ENCODE measurements at regions not wholly inside any gene's neighbourhood (a gene's known extent, or its start where the extent isn't known, plus 50 kb on each side); places are given as distances from the start of the nearest gene placed in this dataset.

DNA sequence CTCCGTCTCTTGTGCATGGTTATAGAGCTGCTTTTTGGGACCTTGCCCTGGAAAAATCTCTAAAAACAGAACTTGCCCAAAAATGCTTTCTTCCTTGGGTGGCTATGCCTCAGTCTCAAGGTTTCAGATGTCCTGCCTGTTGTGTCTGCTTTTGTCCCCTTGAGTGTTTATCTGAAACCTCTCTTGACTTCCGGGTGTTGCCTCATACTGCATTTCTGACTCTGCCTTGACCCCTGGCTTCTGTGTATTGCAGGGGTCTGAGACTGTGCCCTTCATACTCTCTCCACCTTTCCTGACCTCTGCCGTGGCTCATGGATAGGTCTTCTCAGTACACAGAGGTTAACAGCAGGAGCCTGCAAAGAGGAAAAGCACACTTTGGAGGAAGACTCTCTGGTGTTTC, 124.8 kb upstream of the NTF3 start:
- H3K4me1 Mint-ChIP-seq, result no peaks in the 10 kb centered on the region
- Histone ChIP-seq H3K79me2 (ENCODE audit: insufficient read depth, low read length) (no peaks in the 10 kb centered on the region), H3K36me3 (replicated peaks in 1 of 2; ENCODE audit: control insufficient read depth in 1 of 2, insufficient read depth in 2 of 2, low read length in 2 of 2) (no peaks in the 10 kb centered on the region), H3K27ac (ENCODE audit: low read depth in 1 of 2, low read length in 2 of 2) (no peak overlapping the region), H3K27me3 (ENCODE audit: control insufficient read depth in 2 of 2, insufficient read depth in 2 of 2, low read length in 2 of 2) (no peaks in the 10 kb centered on the region), H4K20me1 (ENCODE audit: insufficient read depth, low read length) (no peaks in the 10 kb centered on the region), H3K9ac (ENCODE audit: insufficient read depth, low read length, poor library complexity, severe bottlenecking) (no peak overlapping the region), H3K4me2 (replicated peaks; ENCODE audit: extremely low read depth, low read length, poor library complexity, severe bottlenecking) (no peak overlapping the region), H3K4me1 (ENCODE audit: control insufficient read depth in 1 of 2, insufficient read depth in 2 of 2, low read length in 2 of 2) (no peaks in the 10 kb centered on the region), H2AFZ (ENCODE audit: insufficient read depth, low read depth, low read length, poor library complexity, severe bottlenecking) (no peak overlapping the region), H3K4me3 (replicated peaks in 1 of 3; ENCODE audit: low read depth in 2 of 3, low read length in 3 of 3) (no peak overlapping the region), H3K9me3 (replicated peaks in 1 of 2; ENCODE audit: control insufficient read depth in 1 of 2, insufficient read depth in 1 of 2, low read length in 2 of 2) (no peaks in the 10 kb centered on the region)
- H3K27ac Mint-ChIP-seq, result no peak overlapping the region
- no peaks in the 10 kb centered on the region for H3K36me3 Mint-ChIP-seq
- TF ChIP-seq, protein P1, sequence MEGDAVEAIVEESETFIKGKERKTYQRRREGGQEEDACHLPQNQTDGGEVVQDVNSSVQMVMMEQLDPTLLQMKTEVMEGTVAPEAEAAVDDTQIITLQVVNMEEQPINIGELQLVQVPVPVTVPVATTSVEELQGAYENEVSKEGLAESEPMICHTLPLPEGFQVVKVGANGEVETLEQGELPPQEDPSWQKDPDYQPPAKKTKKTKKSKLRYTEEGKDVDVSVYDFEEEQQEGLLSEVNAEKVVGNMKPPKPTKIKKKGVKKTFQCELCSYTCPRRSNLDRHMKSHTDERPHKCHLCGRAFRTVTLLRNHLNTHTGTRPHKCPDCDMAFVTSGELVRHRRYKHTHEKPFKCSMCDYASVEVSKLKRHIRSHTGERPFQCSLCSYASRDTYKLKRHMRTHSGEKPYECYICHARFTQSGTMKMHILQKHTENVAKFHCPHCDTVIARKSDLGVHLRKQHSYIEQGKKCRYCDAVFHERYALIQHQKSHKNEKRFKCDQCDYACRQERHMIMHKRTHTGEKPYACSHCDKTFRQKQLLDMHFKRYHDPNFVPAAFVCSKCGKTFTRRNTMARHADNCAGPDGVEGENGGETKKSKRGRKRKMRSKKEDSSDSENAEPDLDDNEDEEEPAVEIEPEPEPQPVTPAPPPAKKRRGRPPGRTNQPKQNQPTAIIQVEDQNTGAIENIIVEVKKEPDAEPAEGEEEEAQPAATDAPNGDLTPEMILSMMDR (IDR thresholded peaks at IDR 0.05), result no peak
- intact Hi-C loops (cut with micrococcal nuclease), result no loop called here
- no CpG with 5 or more reads among the region's 3 CpGs for WGBS (ENCODE audit: insufficient coverage)
- H3K9me3 Mint-ChIP-seq, result peaks cover 0 to 13% (median 2%) of the 10 kb centered on the region in 7 donors
- no peak overlapping the region for H3K4me3 Mint-ChIP-seq
- DNase-seq, result no peak
- peaks cover 0 to 5% (median 0%) of the 10 kb centered on the region in 3 donors for H3K27me3 Mint-ChIP-seq (ENCODE audit: low read depth in 3 of 3)

- no peak overlapping the region for H3K4me3 Mint-ChIP-seq
Measured at GRCh38 chr12:5308216-5308615, 123.7 kb upstream of the NTF3 start.

More at GRCh38 chr12:5308216-5308615, 123.7 kb upstream of the NTF3 start:
- Histone ChIP-seq H2AFZ (ENCODE audit: insufficient read depth, low read depth, low read length, poor library complexity, severe bottlenecking) (no peak overlapping the region), H3K4me1 (ENCODE audit: control insufficient read depth in 1 of 2, insufficient read depth in 2 of 2, low read length in 2 of 2) (no peaks in the 10 kb centered on the region), H4K20me1 (ENCODE audit: insufficient read depth, low read length) (no peaks in the 10 kb centered on the region), H3K27ac (ENCODE audit: low read depth in 1 of 2, low read length in 2 of 2) (no peak overlapping the region), H3K36me3 (replicated peaks in 1 of 2; ENCODE audit: control insufficient read depth in 1 of 2, insufficient read depth in 2 of 2, low read length in 2 of 2) (no peaks in the 10 kb centered on the region), H3K4me2 (replicated peaks; ENCODE audit: extremely low read depth, low read length, poor library complexity, severe bottlenecking) (no peak overlapping the region), H3K4me3 (replicated peaks in 1 of 3; ENCODE audit: low read depth in 2 of 3, low read length in 3 of 3) (no peak overlapping the region), H3K27me3 (ENCODE audit: control insufficient read depth in 2 of 2, insufficient read depth in 2 of 2, low read length in 2 of 2) (no peaks in the 10 kb centered on the region), H3K9ac (ENCODE audit: insufficient read depth, low read length, poor library complexity, severe bottlenecking) (no peak overlapping the region), H3K9me3 (replicated peaks in 1 of 2; ENCODE audit: control insufficient read depth in 1 of 2, insufficient read depth in 1 of 2, low read length in 2 of 2) (no peaks in the 10 kb centered on the region), H3K79me2 (ENCODE audit: insufficient read depth, low read length) (no peaks in the 10 kb centered on the region)
- no peak overlapping the region for H3K27ac Mint-ChIP-seq
- peaks cover 0 to 2% (median 0%) of the 10 kb centered on the region in 3 donors for H3K27me3 Mint-ChIP-seq (ENCODE audit: low read depth in 3 of 3)
- DNase-seq, result no peak
- intact Hi-C loops (cut with micrococcal nuclease), result no loop called here
- H3K4me1 Mint-ChIP-seq, result no peaks in the 10 kb centered on the region
- peaks cover 0 to 14% (median 3%) of the 10 kb centered on the region in 7 donors for H3K9me3 Mint-ChIP-seq
- TF ChIP-seq, protein P1 (IDR thresholded peaks at IDR 0.05), result no peak
- H3K36me3 Mint-ChIP-seq, result no peaks in the 10 kb centered on the region
